ENCODE measurements at regions not wholly inside any gene's neighbourhood (a gene's known extent, or its start where the extent isn't known, plus 50 kb on each side); places are given as distances from the start of the nearest gene placed in this dataset.

- DNase-seq (ENCODE audit: low read depth): no peak
Observed at GRCh38 chr4:129420637-129421036, 324.7 kb downstream of the C4orf33 start.

GRCh38 chr4:129422277-129422676 lies 326.3 kb downstream of the C4orf33 start:
- no peak for DNase-seq (ENCODE audit: low read depth)

GRCh38 chr4:129428454-129428853 lies 332.5 kb downstream of the C4orf33 start:
- DNase-seq (ENCODE audit: low read depth): no peak

- no peak for DNase-seq (ENCODE audit: low read depth)
Observed at GRCh38 chr4:129429581-129430320, 333.8 kb downstream of the C4orf33 start.

GRCh38 chr4:129437347-129437746 lies 341.4 kb downstream of the C4orf33 start:
- DNase-seq (ENCODE audit: low read depth): no peak

- DNase-seq (ENCODE audit: low read depth): no peak
Observed at GRCh38 chr4:129438456-129438981, 342.6 kb downstream of the C4orf33 start.

DNA sequence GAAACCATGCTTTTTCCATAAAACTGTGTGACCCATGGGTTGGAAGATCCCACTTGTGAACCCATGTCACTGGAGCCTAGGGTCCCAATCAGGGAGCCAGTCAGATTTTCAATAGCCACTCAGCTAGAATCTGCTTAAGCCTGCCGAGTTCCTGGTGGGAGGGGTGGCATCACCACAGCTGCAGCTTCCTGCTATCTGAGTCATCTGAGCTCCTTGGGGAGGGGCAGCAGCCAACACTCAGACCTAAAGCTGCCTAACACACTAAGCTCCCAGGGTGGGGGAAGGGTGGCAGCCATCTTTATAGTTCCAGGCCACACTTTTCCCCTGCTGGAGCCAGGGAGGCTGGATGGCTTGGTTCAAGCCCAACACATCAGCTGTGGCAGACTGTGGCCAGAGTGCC lies 350.1 kb downstream of the C4orf33 start:
- DNase-seq (ENCODE audit: low read depth): no peak

GRCh38 chr4:129453524-129454200 lies 357.7 kb downstream of the C4orf33 start:
- no peak for DNase-seq (ENCODE audit: low read depth)

- no peak for DNase-seq (ENCODE audit: low read depth)
Observed at GRCh38 chr4:129455482-129455881, 359.5 kb downstream of the C4orf33 start.

GRCh38 chr4:129468624-129469023 lies 372.7 kb downstream of the C4orf33 start:
- DNase-seq (ENCODE audit: low read depth): no peak

DNA sequence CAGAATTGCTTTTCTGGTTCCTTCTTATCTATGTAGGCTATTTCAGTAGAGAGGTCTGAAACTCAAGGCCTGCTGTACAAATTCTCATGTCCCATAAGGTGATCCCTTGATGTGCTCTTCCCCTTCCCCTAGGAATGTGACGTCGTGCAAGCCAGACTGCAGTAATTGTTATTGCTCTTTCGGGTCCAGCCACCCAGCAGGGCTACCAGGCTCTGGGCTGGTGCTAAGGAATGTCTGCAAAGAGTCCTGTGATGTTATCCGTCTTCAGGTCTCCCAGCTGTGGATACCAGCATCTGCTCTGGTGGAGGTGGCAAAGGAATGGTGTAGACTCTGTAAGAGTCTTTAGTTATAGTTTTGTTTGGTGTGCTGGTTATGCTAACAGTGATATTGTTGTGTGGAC lies 378.7 kb downstream of the C4orf33 start:
- DNase-seq (ENCODE audit: low read depth): no peak

GRCh38 chr4:129481107-129481506 lies 385.2 kb downstream of the C4orf33 start:
- no peak for DNase-seq (ENCODE audit: low read depth)

GRCh38 chr4:129488427-129488826 lies 392.5 kb downstream of the C4orf33 start:
- no peak for DNase-seq (ENCODE audit: low read depth)

- DNase-seq (ENCODE audit: low read depth): no peak
Observed at GRCh38 chr4:129490516-129490915, 394.6 kb downstream of the C4orf33 start.

- no peak for DNase-seq (ENCODE audit: low read depth)
Observed at GRCh38 chr4:129498626-129499025, 402.7 kb downstream of the C4orf33 start.

DNA sequence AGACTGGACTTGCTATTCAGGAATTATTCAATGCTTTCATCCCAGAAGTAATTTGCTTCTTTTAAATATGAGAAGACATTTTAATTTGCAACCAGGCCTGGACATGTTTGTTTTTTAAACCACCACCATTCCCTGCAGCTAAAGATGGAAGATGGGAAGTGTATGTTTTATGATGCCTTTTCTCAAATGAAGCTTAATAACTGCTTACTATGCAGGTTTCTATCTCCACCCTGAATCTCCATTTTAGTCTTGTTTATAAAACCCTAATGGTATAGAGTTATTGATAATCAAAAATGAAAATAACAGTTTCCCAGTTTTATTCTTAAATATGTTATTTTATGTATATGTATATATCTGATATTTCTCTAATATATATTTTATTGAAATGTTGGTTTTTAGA lies 418.9 kb downstream of the C4orf33 start:
- DNase-seq (ENCODE audit: low read depth): no peak

- DNase-seq (ENCODE audit: low read depth): no peak
Observed at GRCh38 chr4:129515356-129515755, 419.4 kb downstream of the C4orf33 start.

GRCh38 chr4:129526812-129527211 lies 430.9 kb downstream of the C4orf33 start:
- no peak for DNase-seq (ENCODE audit: low read depth)

- DNase-seq (ENCODE audit: low read depth): no peak
Observed at GRCh38 chr4:129531253-129531652, 435.3 kb downstream of the C4orf33 start.

- no peak for DNase-seq (ENCODE audit: low read depth)
Observed at GRCh38 chr4:129532573-129532972, 436.6 kb downstream of the C4orf33 start.

DNA sequence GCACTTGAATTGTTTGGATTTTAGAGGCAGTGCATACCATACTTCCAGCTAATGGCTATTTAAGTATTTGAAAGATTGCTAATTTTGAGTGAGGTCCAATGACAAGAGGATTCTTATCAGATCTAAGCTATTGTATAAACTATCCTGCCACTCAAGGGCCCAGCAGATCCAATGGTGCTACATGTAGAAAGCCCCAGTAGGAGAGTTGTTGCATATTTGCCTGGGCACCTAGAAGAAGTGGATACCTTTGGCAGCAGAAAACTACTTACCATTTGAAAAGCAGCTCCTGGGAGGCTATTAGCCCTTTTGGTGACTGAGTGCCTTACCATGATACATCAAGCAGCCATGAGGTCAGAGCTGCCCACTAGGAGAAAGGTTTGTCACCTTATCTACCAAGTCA lies 447.3 kb downstream of the C4orf33 start:
- no peak for DNase-seq (ENCODE audit: low read depth)

GRCh38 chr4:129545599-129546278 lies 449.8 kb downstream of the C4orf33 start:
- no peak for DNase-seq (ENCODE audit: low read depth)

DNA sequence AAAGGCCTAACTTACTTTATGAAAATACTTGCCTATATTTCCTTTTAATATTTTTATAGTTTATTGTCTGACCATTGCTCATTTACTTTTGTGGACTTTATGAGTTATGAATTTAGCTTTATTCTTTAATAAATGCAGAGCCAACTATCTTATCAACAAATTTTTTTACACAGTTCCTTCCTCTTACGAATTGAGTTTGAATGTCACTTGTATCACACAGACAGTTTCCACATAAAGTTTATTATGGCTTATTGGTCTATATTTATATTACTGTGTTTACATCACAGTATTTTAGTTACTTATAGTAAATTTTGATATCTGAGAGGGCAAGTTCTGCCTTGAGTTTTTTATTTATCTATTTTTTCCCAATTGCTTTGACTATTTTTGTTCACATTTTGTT lies 450.6 kb downstream of the C4orf33 start:
- DNase-seq (ENCODE audit: low read depth): no peak
